ENCODE measurements at regions not wholly inside any gene's neighbourhood (a gene's known extent, or its start where the extent isn't known, plus 50 kb on each side); places are given as distances from the start of the nearest gene placed in this dataset.

GRCh38 chr14:65804439-65805112, 392.0 kb downstream of the FUT8 start:
- intact Hi-C loops (cut with DNase I), result no loop called here

GRCh38 chr14:65805113-65805473, 392.6 kb downstream of the FUT8 start:
- Histone ChIP-seq H3K27ac (no peak overlapping the region), H3K4me1 (replicated peaks) (no peaks in the 10 kb centered on the region), H3K36me3 (no peaks in the 10 kb centered on the region), H3K4me3 (no peak overlapping the region), H3K27me3 (replicated peaks; ENCODE audit: insufficient read depth) (no peaks in the 10 kb centered on the region), H3K9me3 (no peaks in the 10 kb centered on the region)
- WGBS, result 91% methylated on average over 3 of the region's 3 CpGs
- intact Hi-C loops (cut with DNase I), result no loop called here
- DNase-seq (ENCODE audit: low spot score), result no peak
- TF ChIP-seq POLR2A (IDR thresholded peaks at IDR 0.05) (no peak), CTCF (IDR thresholded peaks at IDR 0.05) (no peak), POLR2AphosphoS5 (IDR thresholded peaks at IDR 0.05) (no peak)

More at GRCh38 chr14:65804439-65805112, 392.0 kb downstream of the FUT8 start:
- no peak for TF ChIP-seq POLR2A (IDR thresholded peaks at IDR 0.05)
- no peak for TF ChIP-seq POLR2AphosphoS5 (IDR thresholded peaks at IDR 0.05)
- no peak for TF ChIP-seq CTCF (IDR thresholded peaks at IDR 0.05)
- no peaks in the 10 kb centered on the region for H3K4me1 ChIP-seq (replicated peaks)
- H3K36me3 ChIP-seq, result no peaks in the 10 kb centered on the region
- no peaks in the 10 kb centered on the region for H3K9me3 ChIP-seq
- no peak overlapping the region for H3K4me3 ChIP-seq
- H3K27me3 ChIP-seq (replicated peaks; ENCODE audit: insufficient read depth), result no peaks in the 10 kb centered on the region
- H3K27ac ChIP-seq, result no peak overlapping the region
- 65% methylated on average over 14 of the region's 14 CpGs for WGBS
- no peak for DNase-seq (ENCODE audit: low spot score)

GRCh38 chr14:65808390-65808789, 395.9 kb downstream of the FUT8 start:
- no peak for TF ChIP-seq CTCF (IDR thresholded peaks at IDR 0.05)
- TF ChIP-seq POLR2A (IDR thresholded peaks at IDR 0.05), result no peak
- no peak for TF ChIP-seq POLR2AphosphoS5 (IDR thresholded peaks at IDR 0.05)
- Histone ChIP-seq H3K9me3 (no peaks in the 10 kb centered on the region), H3K27me3 (replicated peaks; ENCODE audit: insufficient read depth) (no peaks in the 10 kb centered on the region), H3K4me1 (replicated peaks) (no peaks in the 10 kb centered on the region), H3K36me3 (no peaks in the 10 kb centered on the region), H3K27ac (no peak overlapping the region), H3K4me3 (no peak overlapping the region)
- no peak for DNase-seq (ENCODE audit: low spot score)
- WGBS, result 92% methylated on average over 2 of the region's 2 CpGs
- intact Hi-C loops (cut with DNase I), result no loop called here

- Histone ChIP-seq H3K4me1 (replicated peaks) (no peaks in the 10 kb centered on the region), H3K27me3 (replicated peaks; ENCODE audit: insufficient read depth) (no peaks in the 10 kb centered on the region), H3K4me3 (no peak overlapping the region), H3K9me3 (no peaks in the 10 kb centered on the region), H3K36me3 (no peaks in the 10 kb centered on the region), H3K27ac (no peak overlapping the region)
- TF ChIP-seq POLR2AphosphoS5 (IDR thresholded peaks at IDR 0.05), result no peak
- no peak for TF ChIP-seq CTCF (IDR thresholded peaks at IDR 0.05)
- no peak for TF ChIP-seq POLR2A (IDR thresholded peaks at IDR 0.05)
- no peak for DNase-seq (ENCODE audit: low spot score)
- WGBS, result 24% methylated on average over 1 of the region's 1 CpG
- intact Hi-C loops (cut with DNase I), result no loop called here
Measured at GRCh38 chr14:65810322-65810721, 397.8 kb downstream of the FUT8 start.

GRCh38 chr14:65813760-65814384, 401.3 kb downstream of the FUT8 start:
- no peak for DNase-seq (ENCODE audit: low spot score)
- no peak overlapping the region for H3K4me3 ChIP-seq
- no peaks in the 10 kb centered on the region for H3K36me3 ChIP-seq
- intact Hi-C loops (cut with DNase I), result no loop called here
- no peaks in the 10 kb centered on the region for H3K4me1 ChIP-seq (replicated peaks)
- TF ChIP-seq POLR2A (IDR thresholded peaks at IDR 0.05) (no peak), CTCF (IDR thresholded peaks at IDR 0.05) (no peak)
- WGBS, result 79% methylated on average over 3 of the region's 3 CpGs
- H3K9me3 ChIP-seq, result no peaks in the 10 kb centered on the region
- no peaks in the 10 kb centered on the region for H3K27me3 ChIP-seq (replicated peaks; ENCODE audit: insufficient read depth)
- no peak overlapping the region for H3K27ac ChIP-seq
